Caco-2 (cell line): ENCODE measurements at regions not wholly inside any gene's neighbourhood (a gene's known extent, or its start where the extent isn't known, plus 50 kb on each side); places are given as distances from the start of the nearest gene placed in this dataset.

Experiments
- BruUV-seq: library from RNA; stranded (reverse); fragments of 400-500 nt; replicated peaks from 2 replicates; lab custom pipeline; 2021; lab: Mats Ljungman, UMichigan
- CTCF ChIA-PET: fragments of 300-600 bp; sonication (Branson Sonifier 250); formaldehyde crosslinking; loops from one replicate; lab custom pipeline; 2022; ENCODE audit warnings: antibody characterized with exemption; lab: Charles Lee
- POLR2A ChIA-PET: fragments of 300-600 bp; sonication (Branson Sonifier 250); formaldehyde crosslinking; loops from one replicate; lab custom pipeline; 2022; ENCODE audit warnings: antibody characterized with exemption; lab: Charles Lee
- DNase-seq, 2 experiments: peaks; one replicate each; pipeline versions ENCODE4 v3.0.0 to v3.0.0-alpha.2; 2020 to 2022
- H3K27me3 ChIP-seq: replicated peaks from 2 replicates; pipeline ENCODE4 v1.6.0; 2011; ENCODE audit warnings: low read length; ENCODE audit not compliant: control insufficient read depth, insufficient read depth
- H3K36me3 ChIP-seq: 2 replicates; pipeline ENCODE4 v1.5.1; 2011; ENCODE audit warnings: low read length; ENCODE audit not compliant: control insufficient read depth, insufficient read depth
- H3K4me1 ChIP-seq: fragments of 250-450 bp; sonication (Bioruptor Pico); 2 replicates; pipeline ENCODE4 v1.5.1; 2020; ENCODE audit warnings: mild to moderate bottlenecking
- H3K4me3 ChIP-seq: 2 replicates; pipeline ENCODE4 v1.5.1; 2011; ENCODE audit warnings: low read depth, mild to moderate bottlenecking, control low read depth, low read length
- H3K9me3 ChIP-seq: fragments of 250-450 bp; sonication (Bioruptor Pico); 2 replicates; pipeline ENCODE4 v1.5.1; 2020; ENCODE audit warnings: mild to moderate bottlenecking, moderate library complexity
- H3K27ac Mint-ChIP-seq: one replicate; pipeline ENCODE4 v1.8.0; 2022; ENCODE audit warnings: mixed read lengths; ENCODE audit not compliant: unreplicated experiment
- H3K27me3 Mint-ChIP-seq: one replicate; pipeline ENCODE4 v1.8.0; 2022; ENCODE audit warnings: mixed read lengths; ENCODE audit not compliant: insufficient read depth, unreplicated experiment
- H3K36me3 Mint-ChIP-seq: one replicate; pipeline ENCODE4 v1.8.0; 2022; ENCODE audit warnings: mild to moderate bottlenecking, mixed read lengths; ENCODE audit not compliant: insufficient read depth, unreplicated experiment
- H3K4me1 Mint-ChIP-seq: one replicate; pipeline ENCODE4 v1.8.0; 2022; ENCODE audit warnings: low read depth, mixed read lengths; ENCODE audit not compliant: unreplicated experiment
- H3K4me3 Mint-ChIP-seq: one replicate; pipeline ENCODE4 v1.8.0; 2022; ENCODE audit warnings: mild to moderate bottlenecking, moderate library complexity, mixed read lengths; ENCODE audit not compliant: unreplicated experiment
- H3K9me3 Mint-ChIP-seq: one replicate; pipeline ENCODE4 v1.8.0; 2022; ENCODE audit warnings: mixed read lengths; ENCODE audit not compliant: unreplicated experiment
- intact Hi-C: fragments of 100-400 bp; cut with micrococcal nuclease; formaldehyde crosslinking; loops from one replicate; pipeline ENCODE4 v1.10.0; 2022; ENCODE audit not compliant: unreplicated experiment
- TF ChIP-seq, protein P1 (sequence below), 2 experiments: fragments of 200-600 bp in 1 of 2; IDR thresholded peaks; 1 replicate in 1 of 2; 2 replicates in 1 of 2; pipeline versions ENCODE4 v1.5.1 to v1.8.0; 2011 to 2022; ENCODE audit warnings: antibody characterized with exemption in 1 of 2, control low read depth in 1 of 2, inconsistent platforms in 1 of 2, low read depth in 1 of 2, low read length in 1 of 2, mild to moderate bottlenecking in 1 of 2, moderate library complexity in 1 of 2; ENCODE audit not compliant: insufficient read depth in 1 of 2, severe bottlenecking in 1 of 2, unreplicated experiment in 1 of 2

GRCh38 chr3:28088811-28089526 lies 152.4 kb upstream of the CMC1 start:
- TF ChIP-seq, protein P1, sequence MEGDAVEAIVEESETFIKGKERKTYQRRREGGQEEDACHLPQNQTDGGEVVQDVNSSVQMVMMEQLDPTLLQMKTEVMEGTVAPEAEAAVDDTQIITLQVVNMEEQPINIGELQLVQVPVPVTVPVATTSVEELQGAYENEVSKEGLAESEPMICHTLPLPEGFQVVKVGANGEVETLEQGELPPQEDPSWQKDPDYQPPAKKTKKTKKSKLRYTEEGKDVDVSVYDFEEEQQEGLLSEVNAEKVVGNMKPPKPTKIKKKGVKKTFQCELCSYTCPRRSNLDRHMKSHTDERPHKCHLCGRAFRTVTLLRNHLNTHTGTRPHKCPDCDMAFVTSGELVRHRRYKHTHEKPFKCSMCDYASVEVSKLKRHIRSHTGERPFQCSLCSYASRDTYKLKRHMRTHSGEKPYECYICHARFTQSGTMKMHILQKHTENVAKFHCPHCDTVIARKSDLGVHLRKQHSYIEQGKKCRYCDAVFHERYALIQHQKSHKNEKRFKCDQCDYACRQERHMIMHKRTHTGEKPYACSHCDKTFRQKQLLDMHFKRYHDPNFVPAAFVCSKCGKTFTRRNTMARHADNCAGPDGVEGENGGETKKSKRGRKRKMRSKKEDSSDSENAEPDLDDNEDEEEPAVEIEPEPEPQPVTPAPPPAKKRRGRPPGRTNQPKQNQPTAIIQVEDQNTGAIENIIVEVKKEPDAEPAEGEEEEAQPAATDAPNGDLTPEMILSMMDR (IDR thresholded peaks at IDR 0.05; ENCODE audit: insufficient read depth in 1 of 2, low read depth in 1 of 2, low read length in 1 of 2, severe bottlenecking in 1 of 2, unreplicated experiment in 1 of 2) = no peak
- Histone ChIP-seq H3K27me3 (no peaks in the 10 kb centered on the region), H3K4me1 (no peaks in the 10 kb centered on the region), H3K4me3 (no peak overlapping the region), H3K9me3 (no peaks in the 10 kb centered on the region), H3K36me3 (no peaks in the 10 kb centered on the region)
- intact Hi-C loops = no loop called here
- POLR2A ChIA-PET = no interaction called here
- CTCF ChIA-PET = no interaction called here
- H3K4me1 Mint-ChIP-seq = no peaks in the 10 kb centered on the region
- H3K4me3 Mint-ChIP-seq = no peak overlapping the region
- no peaks in the 10 kb centered on the region for H3K36me3 Mint-ChIP-seq
- peaks cover 18% of the 10 kb centered on the region for H3K9me3 Mint-ChIP-seq
- no peak for DNase-seq
- H3K27me3 Mint-ChIP-seq = no peaks in the 10 kb centered on the region
- no peak overlapping the region for H3K27ac Mint-ChIP-seq
- BruUV-seq = no TSS peak

- intact Hi-C loops = no loop called here
- no peaks in the 10 kb centered on the region for H3K36me3 ChIP-seq
- no peaks in the 10 kb centered on the region for H3K9me3 ChIP-seq
- ChIA-PET CTCF (no interaction called here), POLR2A (no interaction called here)
- Mint-ChIP-seq H3K4me1 (no peaks in the 10 kb centered on the region), H3K4me3 (no peak overlapping the region), H3K27me3 (no peaks in the 10 kb centered on the region), H3K36me3 (no peaks in the 10 kb centered on the region), H3K9me3 (peaks cover 23% of the 10 kb centered on the region), H3K27ac (no peak overlapping the region)
- no peak overlapping the region for H3K4me3 ChIP-seq
- no peak for DNase-seq
- no TSS peak for BruUV-seq
- H3K4me1 ChIP-seq = no peaks in the 10 kb centered on the region
- TF ChIP-seq, protein P1 (IDR thresholded peaks at IDR 0.05; ENCODE audit: insufficient read depth in 1 of 2, low read depth in 1 of 2, low read length in 1 of 2, severe bottlenecking in 1 of 2, unreplicated experiment in 1 of 2) = no peak
- H3K27me3 ChIP-seq = no peaks in the 10 kb centered on the region
These were observed 151.9 kb upstream of the CMC1 start for GRCh38 chr3:28089527-28089897.

DNA sequence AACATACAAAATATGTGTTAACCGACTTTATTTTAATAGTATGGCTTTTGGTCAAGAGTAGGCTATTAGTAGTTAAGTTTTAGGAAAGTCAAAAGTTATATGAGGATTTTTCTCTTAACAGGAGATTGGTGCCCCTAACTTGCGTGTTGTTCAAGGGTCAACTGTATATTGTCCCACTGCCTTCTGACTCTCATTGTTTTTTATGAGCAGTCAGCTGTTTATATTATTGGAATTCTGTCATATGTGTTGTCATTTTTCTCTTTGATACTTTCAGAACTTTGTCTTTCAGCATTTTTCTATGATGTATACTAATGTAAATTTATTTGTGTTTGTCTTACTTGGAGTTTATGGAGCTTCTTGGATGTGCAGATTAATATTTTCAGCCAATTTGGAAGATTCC lies 142.1 kb upstream of the CMC1 start:
- peaks cover 11% of the 10 kb centered on the region for H3K9me3 ChIP-seq
- H3K9me3 Mint-ChIP-seq = peaks cover 36% of the 10 kb centered on the region
- POLR2A ChIA-PET = no interaction called here
- H3K4me1 Mint-ChIP-seq = no peaks in the 10 kb centered on the region
- H3K36me3 Mint-ChIP-seq = no peaks in the 10 kb centered on the region
- no peaks in the 10 kb centered on the region for H3K36me3 ChIP-seq
- H3K4me1 ChIP-seq = no peaks in the 10 kb centered on the region
- CTCF ChIA-PET = no interaction called here
- H3K27me3 ChIP-seq = no peaks in the 10 kb centered on the region; the same call in 1 of the 2 replicates
- no peak overlapping the region for H3K4me3 Mint-ChIP-seq
- TF ChIP-seq, protein P1 (IDR thresholded peaks at IDR 0.05; ENCODE audit: insufficient read depth in 1 of 2, low read depth in 1 of 2, low read length in 1 of 2, severe bottlenecking in 1 of 2, unreplicated experiment in 1 of 2) = no peak
- H3K4me3 ChIP-seq = no peak overlapping the region
- no peak for DNase-seq
- no peak overlapping the region for H3K27ac Mint-ChIP-seq
- intact Hi-C loops = no loop called here
- BruUV-seq = no TSS peak
- no peaks in the 10 kb centered on the region for H3K27me3 Mint-ChIP-seq
